ENCODE measurements at regions not wholly inside any gene's neighbourhood (a gene's known extent, or its start where the extent isn't known, plus 50 kb on each side); places are given as distances from the start of the nearest gene placed in this dataset.
"Not testable (repeated sequence)": the region's sequence is repeated elsewhere in the genome, so short reads cannot be mapped to it uniquely, and the experiment has no call there.

DNA sequence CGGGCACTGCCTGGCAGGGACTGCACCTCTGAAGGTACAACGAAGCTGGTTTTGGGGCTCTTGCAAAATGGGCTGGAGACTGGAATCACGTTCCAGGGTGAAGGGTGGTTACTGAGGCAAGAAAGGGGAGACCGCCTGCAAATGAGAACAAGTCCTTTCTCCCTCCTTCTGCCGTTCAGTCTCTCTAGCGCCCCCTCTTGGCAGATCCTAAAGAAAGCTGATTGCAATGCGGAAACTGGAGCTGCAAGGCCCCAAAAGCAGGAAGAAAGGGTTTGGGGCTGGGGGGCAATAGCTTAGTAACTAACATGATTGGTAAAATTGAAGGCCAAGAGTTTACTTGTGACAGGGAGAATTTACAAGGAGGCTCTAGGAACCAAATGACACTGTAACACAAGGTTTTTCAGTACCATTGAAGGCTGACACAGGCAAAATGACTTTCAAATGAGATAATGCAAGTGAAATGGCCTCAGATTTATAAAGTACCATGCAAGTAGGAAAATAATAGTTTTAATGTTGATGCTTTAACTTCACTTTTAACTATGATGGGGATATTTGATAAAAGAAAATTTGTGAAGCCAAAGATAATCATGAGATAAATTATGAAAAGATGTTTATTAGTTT lies 222.7 kb upstream of the HAND2 start:
- intact Hi-C loops (cut with DNase I): no loop called here
- DNase-seq (ENCODE audit: low spot score): no peak

DNA sequence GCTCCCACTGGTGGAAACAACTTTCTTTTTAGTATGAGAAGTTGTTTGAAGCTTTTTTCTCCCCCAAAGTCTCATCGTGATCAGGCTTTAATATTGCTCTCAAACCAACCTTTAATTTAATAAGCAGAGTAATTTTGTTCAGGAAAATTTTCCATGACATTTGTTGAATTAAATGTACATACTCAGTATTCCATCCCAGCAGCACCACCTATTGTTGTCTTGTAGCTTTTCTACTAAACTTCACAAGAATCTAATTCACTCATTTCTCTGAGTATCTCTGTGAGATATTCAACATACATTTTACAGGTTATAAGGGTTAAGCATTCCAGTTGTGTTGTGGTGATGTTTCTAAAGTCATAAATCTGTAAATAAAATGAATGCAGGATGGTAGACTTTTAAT lies 218.3 kb upstream of the HAND2 start:
- intact Hi-C loops (cut with DNase I): loop anchor here (5.0 to 10.0 kb wide), 3 partner anchors 244 to 409 kb away; no protein-coding TSS in a partner anchor
- no peak for DNase-seq (ENCODE audit: low spot score)

DNA sequence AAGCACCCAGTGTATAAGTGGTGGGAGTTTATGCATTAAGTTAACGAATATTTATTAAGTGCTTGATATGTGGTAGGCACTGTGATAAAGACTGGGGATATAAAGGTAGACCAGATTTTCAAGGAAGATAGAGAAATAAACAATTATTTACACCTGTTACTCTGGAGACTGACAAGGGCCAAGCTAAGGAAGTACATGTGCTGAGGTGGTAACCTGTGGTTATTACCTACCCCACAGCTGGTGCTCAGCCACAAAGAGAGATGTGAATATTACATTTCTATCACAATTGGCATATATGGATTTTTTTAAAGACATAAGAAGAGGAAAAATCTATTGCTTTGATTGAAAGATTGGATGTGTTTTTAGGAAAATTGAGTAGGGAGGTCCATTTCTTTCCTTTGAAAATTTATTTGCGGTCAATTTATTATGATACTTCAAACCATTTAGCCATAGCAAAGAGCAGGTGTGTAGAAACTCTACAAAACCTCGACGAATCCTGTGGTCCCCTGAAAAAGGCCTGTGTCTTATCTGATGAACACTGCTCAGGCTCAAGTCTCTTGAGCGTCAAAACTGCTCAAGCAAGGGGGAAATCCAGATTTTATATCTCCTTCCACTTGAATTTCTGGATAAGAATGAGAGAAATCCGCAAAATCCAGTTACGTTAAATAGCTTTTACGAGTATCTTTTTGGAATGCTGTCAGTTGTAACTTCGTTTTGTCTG lies 217.7 kb upstream of the HAND2 start:
- DNase-seq (ENCODE audit: low spot score): no peak
- intact Hi-C loops (cut with DNase I): loop anchor here (1.0 to 10.0 kb wide), 6 partner anchors 49 to 410 kb away; no protein-coding TSS in a partner anchor

DNA sequence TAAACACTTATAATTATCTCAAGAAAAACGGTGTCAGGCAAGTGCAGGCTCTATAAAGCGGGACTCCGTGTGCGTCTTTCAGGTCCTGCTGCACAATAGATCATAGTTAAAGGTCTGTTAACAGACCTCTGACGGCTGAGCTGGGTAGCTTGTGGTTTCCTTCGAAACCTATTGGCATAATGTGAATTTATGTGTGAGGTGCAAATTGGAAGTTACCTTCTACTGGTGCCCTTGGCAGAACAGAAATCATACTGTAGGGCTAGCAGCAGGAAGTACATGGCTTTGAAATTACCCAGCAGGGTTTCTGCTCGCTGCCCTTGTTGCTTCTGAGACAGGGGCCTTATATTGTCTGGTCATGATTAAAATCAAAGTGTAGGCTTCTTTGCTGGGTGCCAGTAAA lies 216.4 kb upstream of the HAND2 start:
- intact Hi-C loops (cut with DNase I): loop anchor here (2.0 to 10.0 kb wide), 5 partner anchors 48 to 411 kb away; no protein-coding TSS in a partner anchor
- no peak for DNase-seq (ENCODE audit: low spot score)

DNA sequence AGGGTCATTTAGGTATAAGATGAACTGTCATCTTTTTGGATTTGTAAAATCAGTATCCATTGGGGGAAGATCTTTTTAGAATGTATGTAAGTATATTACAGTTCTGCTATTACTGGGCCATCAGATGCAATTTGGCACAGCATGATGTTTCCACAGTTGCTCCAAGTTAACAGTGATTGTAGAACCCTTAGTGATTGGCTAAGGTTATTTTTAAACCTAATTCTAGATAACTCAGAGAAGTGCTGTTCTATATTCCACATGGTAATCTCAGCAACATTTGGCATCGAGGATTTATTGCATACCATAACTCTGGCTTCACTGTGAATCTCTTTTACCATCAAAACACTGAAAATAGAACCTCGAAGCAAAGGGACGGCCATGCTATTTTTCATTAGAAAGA lies 215.7 kb upstream of the HAND2 start:
- no peak for DNase-seq (ENCODE audit: low spot score)
- intact Hi-C loops (cut with DNase I): loop anchor here (2.0 to 10.0 kb wide), 5 partner anchors 47 to 412 kb away; no protein-coding TSS in a partner anchor

DNA sequence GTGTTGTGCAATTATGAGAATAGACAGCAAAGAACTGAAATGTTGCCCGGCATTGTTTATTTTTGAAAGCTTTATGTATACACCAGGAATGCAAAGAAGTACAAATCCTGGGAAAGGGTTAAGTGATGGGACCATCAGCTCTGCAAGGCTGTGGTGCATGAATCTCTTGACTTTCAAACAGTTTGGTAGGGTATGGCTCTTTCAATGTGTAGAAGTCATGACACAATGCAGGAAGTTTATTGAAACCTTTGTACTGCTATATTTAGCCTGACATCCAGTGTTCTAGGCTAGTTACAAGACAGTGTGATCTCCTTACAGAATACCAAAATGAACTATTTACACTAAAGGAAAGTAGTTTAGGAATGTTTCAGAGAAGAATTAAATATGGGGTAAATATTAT lies 206.8 kb upstream of the HAND2 start:
- DNase-seq (ENCODE audit: low spot score): no peak
- intact Hi-C loops (cut with DNase I): loop anchor here (10.0 kb wide), 1 partner anchor 478 kb away; no protein-coding TSS in a partner anchor

DNA sequence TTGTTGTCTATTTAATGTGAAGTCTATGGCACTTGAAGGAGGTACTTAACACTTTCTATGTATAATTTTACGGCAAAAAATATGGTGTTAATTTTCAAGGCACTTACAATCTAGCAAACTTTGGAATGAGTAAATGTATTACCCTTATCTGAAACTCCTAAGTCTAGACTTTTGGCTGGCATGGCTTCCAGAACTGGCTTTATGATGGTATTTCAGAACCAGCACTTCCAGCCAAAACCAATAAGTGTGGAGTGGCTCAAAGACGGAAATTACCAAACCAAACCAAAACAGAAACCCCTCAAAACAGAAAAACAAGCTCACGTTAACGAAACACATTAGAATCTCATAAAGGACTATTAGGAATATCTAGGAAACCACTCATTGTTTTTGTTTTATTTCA lies 205.6 kb upstream of the HAND2 start:
- intact Hi-C loops (cut with DNase I): loop anchor here (10.0 kb wide), 1 partner anchor 479 kb away; no protein-coding TSS in a partner anchor

DNA sequence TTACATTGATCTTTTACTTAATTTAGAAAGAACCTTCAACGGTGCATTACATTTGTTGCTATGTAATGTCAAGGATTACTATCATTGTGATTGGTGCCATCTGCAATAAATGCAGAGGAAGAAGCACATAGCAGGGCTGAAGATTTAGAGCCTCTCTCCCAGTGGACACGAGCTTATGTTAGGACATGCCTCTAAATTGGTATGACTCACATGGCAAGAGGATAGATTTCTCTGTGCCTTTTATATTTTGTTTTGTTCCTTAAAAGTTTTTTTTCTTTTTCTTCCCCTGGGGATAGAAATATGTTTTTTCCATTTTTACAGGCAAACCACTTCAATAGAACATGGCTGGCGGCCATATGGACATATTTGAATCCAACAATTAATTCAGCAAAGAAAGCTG lies 205.0 kb upstream of the HAND2 start:
- DNase-seq (ENCODE audit: low spot score): no peak
- intact Hi-C loops (cut with DNase I): loop anchor here (10.0 kb wide), 1 partner anchor 480 kb away; no protein-coding TSS in a partner anchor

More for the DNA sequence above, 205.6 kb upstream of the HAND2 start:
- no peak for DNase-seq (ENCODE audit: low spot score)

DNA sequence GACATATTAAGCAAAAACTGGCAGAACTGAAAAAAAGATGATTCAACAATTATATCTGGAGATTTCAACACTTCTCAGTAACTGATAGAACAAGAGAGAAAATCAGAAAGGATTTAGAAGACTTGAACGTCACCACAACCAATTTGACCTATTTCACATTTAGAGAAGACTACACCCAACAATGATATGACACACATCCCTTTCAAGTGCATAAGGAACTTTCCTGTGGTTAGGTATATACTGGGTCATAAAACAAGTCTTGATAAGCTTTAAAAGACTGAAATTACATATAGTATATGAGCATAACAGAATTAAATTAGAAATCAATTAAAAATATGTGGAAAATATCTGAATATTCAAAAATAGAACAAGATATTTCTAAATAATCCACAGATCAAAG lies 201.2 kb upstream of the HAND2 start:
- intact Hi-C loops (cut with DNase I): loop anchor here (10.0 kb wide), 1 partner anchor 484 kb away; no protein-coding TSS in a partner anchor
- DNase-seq (ENCODE audit: low spot score): no peak

DNA sequence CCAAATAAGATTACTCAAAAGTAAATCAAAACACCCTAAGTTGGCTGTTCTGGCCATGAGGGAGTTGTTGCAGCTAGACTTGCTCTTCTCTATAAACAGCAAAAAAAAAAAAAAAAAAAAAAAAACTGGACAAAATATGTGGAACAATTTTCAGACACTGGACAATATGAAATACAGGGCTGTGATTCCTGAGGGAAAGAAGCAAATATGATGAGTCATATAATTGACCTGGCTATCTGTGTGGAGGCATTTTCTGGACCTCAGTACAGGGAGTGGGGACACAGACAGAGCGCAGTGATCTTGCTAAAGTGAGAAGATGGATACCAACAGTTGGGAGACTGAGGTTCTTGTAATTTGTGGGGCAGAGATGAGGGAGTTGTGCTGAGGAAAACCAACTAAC lies 192.0 kb upstream of the HAND2 start:
- intact Hi-C loops (cut with DNase I): no loop called here
- no peak for DNase-seq (ENCODE audit: low spot score)

DNA sequence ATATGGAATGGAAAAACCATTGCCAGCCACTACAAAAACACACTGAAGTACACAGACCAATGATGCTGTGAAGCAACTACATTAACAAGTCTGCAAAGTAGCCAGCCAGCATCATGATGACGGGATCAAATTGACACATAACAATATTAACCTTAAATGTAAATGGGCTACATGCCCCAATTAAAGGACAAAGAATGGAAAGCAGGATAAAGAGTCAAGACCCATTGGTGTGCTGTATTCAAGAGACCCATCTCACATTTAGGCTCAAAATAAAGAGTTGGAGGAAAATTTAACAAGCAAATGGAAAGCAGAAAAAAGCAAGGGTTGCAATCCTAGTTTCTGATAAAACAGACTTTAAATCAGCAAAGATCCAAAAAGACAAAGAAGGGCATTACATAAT lies 188.5 kb upstream of the HAND2 start:
- intact Hi-C loops (cut with DNase I); DNase-seq (ENCODE audit: low spot score): not testable (repeated sequence)

DNA sequence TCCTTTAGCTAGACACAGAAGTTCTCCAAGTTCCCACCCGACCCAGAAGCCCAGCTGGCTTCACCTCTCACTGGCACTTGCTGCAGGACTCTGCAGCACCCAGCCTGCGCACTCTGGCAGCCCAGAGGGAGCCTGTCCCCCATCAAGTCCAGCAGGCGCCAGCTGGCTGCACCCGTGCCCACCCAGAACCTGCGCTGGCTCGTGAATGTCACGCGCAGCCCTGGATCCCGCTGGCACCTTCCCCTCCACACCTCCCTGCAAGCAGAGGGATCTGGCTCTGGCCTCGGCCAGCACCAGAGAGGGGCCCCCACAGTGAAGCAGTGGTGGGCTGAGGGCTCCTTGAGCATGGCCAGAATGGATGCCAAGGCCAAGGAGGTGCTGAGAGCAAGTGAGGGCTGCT lies 187.6 kb upstream of the HAND2 start:
- intact Hi-C loops (cut with DNase I): no loop called here
- DNase-seq (ENCODE audit: low spot score): no peak

DNA sequence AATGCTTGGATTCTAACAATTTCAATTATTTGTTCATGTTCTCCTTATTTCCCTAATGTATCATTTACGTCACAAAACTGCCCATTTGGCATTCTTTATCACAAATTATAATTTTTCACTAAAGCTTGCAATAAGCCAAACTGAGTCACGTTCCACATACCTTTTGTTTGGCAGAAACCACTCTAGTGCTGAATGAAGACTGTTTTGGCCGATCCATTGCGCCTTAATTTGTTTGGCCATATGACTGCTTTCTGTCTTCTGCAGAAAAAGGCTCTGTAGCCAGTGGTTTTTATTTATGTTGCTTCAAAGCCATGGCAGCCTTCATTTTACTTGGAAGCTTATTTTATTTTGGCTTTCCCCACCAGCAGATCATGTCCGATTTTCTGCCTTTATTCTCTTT lies 184.4 kb upstream of the HAND2 start:
- intact Hi-C loops (cut with DNase I): no loop called here
- no peak for DNase-seq (ENCODE audit: low spot score)

DNA sequence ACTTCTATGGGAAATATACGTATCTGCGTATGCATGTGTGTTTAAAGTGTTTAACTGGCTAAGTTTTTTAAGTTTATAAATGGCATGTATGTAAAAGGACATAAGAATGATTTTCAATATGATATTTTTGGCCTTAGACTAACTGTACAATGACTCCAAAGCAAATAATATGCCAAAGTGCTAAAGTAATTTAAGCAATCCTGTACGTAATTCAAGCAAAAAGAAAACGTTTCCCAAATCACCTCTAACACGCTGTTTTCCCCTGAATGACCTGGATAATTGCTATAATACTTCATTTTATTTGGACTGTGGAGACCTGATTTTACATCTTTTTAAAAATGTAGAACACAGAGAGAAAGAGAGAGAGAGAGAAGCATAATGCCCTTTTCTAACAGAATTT lies 183.0 kb upstream of the HAND2 start:
- intact Hi-C loops (cut with DNase I): no loop called here
- DNase-seq (ENCODE audit: low spot score): no peak

DNA sequence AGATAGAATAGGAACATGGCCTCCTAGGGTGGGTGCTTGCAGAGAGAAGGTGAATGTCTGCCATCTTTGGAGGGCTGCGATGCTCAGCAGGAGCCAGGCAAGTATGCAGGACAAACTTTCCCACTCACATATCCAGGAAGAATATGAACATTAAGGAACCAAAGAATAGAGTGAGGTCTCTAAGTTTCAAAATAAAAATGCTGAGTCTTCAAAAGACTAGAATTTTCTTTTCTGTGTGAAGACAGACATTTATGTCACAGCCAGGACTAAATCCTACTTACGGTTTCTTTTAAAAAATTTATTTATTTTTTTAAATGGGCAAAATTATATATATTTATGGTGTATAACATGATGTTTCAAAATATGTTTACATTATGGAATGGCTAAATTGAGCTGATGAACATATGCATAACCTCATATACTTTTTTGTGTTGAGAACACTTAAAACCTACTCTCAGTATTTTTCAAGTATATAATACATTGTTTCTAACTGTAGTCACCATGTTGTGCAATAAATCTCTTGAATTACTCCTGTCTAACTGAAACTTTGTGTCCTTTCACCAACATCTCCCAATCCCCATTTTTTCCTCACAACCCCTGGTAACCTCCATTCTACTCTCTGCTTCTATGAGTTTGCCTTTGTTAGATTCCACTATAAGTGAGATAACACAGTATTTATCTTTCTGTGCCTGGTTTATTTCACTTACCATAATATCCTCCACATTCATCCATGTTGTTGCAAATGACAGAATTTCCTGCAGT lies 177.8 kb upstream of the HAND2 start:
- intact Hi-C loops (cut with DNase I): no loop called here
- no peak for DNase-seq (ENCODE audit: low spot score)

DNA sequence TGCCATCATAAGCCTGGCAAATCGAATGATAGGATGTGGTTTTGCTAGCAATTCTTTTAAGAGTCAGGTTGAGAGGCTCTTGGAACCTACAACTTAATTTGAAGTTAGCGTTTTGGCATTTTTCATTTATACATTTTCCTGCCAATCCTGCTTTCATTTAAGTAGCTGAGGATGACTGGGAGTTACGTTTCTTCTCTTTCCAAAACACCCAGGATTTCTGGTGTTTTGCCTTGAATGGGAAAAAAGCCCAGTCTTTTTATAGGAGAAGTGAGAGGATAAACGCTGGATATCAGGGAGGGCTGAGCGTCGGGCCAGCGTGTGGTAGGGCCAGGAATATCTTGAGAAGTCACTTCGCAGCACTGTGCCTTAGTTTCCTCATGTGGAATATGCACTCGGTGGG lies 174.2 kb upstream of the HAND2 start:
- no peak for DNase-seq (ENCODE audit: low spot score)
- intact Hi-C loops (cut with DNase I): loop anchor here (5.0 kb wide), 1 partner anchor 288 kb away; no protein-coding TSS in a partner anchor

DNA sequence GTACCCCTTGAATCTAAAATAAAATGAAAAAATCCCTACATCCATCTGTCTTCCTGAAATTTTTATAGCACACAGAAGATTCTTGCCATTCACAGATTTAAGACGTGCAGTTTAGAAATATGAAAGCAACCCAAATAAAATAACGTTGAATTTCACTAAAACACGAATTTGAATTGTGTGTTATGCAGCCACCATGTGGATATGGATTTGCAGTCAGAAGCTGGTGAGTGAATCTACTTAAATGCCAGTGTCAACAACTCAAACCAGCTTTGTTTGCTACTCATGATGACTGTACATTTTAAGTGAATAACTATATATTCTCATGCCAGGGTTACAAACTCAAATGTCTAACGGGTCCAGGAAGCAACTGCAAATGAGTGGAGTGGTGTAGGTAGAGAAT lies 173.0 kb upstream of the HAND2 start:
- intact Hi-C loops (cut with DNase I): loop anchor here (5.0 kb wide), 1 partner anchor 289 kb away; no protein-coding TSS in a partner anchor

DNA sequence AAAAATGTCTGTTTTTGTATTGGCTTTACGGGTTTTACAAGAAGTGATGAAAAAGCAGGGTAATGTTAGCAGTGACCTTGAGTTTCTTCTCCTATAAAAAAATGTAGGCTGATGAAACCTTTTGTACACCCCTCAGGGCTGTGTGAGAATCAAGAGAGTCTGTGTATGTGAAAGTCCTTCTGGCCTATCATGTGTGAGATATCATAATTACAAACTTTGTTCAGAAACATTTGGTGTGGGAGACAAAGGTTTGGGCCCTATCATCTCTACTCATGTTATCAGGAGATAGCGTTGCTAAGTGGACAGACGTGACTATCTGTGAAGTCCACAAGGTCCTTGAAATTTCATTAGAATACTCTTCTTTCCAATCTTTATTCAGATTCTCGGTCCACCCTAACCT lies 170.6 kb upstream of the HAND2 start:
- intact Hi-C loops (cut with DNase I): loop anchor here (5.0 kb wide), 1 partner anchor 292 kb away; no protein-coding TSS in a partner anchor

More for the DNA sequence above, 173.0 kb upstream of the HAND2 start:
- no peak for DNase-seq (ENCODE audit: low spot score)

DNA sequence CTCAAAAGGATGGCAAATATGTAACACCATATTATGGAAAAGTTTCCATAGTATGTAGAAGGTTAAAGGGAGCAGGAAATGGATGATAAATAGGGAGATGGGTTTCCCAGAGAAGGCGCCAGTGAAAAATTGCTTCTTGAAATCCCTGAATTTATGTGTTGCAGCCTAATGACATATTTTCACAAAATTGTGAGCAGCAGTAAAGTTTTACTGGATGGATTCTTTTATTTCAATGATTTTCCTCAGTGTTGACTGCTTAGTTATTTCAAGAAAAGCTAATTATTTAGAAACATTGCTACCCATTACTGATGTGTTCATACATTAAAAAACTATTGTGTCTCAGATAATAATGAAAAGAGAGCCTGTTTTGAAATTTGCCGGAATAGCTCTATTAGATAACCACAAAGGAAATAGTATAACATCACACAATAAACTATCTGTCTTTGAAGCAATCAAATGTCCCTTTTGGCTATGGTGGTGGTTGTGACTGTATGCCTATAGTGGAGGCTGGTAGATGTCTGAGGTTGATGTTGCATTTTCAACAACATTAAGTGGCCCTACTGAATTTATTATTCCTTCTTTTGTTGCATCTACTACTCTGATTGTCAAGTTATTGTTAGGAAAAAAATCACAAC lies 169.9 kb upstream of the HAND2 start:
- no peak for DNase-seq (ENCODE audit: low spot score)
- intact Hi-C loops (cut with DNase I): loop anchor here (2.0 to 5.0 kb wide), 4 partner anchors 47 to 292 kb away; no protein-coding TSS in a partner anchor

More for the DNA sequence above, 170.6 kb upstream of the HAND2 start:
- no peak for DNase-seq (ENCODE audit: low spot score)

Data from cardiac septum (tissue), 1 donor.